HG02943 (cell line): ENCODE measurements at regions not wholly inside any gene's neighbourhood (a gene's known extent, or its start where the extent isn't known, plus 50 kb on each side); places are given as distances from the start of the nearest gene placed in this dataset.

Experiments used
- ATAC-seq: cut with Tn5 transposase; IDR thresholded peaks from one replicate; pipeline ENCODE4 v1.9.1; 2021; ENCODE audit warnings: mild to moderate bottlenecking, low read depth, moderate library complexity; ENCODE audit not compliant: unreplicated experiment

GRCh38 chr21:23245255-23245654, 2247.0 kb downstream of the NCAM2 start:
- no peak for ATAC-seq

DNA sequence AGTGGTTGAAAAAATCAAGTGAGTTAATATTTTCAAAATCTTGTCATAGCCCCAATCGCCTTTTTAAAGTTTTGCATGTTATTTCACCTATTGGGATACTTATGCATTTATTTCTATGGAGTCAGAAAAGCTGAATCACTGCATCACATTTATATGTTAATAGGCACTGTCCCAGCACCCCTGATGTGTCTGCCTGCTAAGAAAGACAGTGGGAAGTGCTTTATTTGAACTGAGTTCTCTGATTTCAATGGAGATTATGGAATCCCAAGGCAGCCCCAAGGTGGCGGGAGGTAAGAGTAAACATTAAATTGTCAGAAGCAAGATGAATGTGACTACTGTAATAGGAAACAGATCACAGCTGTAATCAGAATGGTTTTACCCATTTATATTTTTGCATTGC, 2225.7 kb downstream of the NCAM2 start:
- no peak for ATAC-seq

GRCh38 chr21:23218667-23219066, 2220.5 kb downstream of the NCAM2 start:
- no peak for ATAC-seq

DNA sequence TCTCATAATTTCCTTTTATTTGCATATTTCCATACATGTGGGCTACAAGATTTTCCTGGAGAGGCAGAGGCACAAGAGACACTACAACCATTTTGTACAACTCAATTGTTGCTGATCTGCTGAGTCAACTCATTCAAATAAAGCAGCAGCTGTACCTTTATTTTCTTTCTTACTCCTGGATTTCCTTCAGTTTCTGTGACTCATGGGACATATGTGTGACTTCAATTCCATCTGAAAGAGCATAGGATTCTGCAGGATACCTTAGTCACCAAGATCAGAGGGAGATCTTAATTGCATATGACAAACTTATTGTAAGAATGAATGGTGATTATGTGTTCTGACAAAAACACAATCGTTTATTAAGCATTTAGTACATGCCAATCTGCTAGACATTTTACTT, 2219.4 kb downstream of the NCAM2 start:
- ATAC-seq = no peak

- no peak for ATAC-seq
Measured at GRCh38 chr21:23215261-23215660, 2217.1 kb downstream of the NCAM2 start.
